GM12878 (cell line): ENCODE measurements at regions not wholly inside any gene's neighbourhood (a gene's known extent, or its start where the extent isn't known, plus 50 kb on each side); places are given as distances from the start of the nearest gene placed in this dataset.

ENCODE experiments used
- ATAC-seq: fragments of 200-7000 bp; cut with Tn5 transposase; 3 replicates; pipeline ENCODE4 v1.9.1; 2020; ENCODE audit warnings: mild to moderate bottlenecking, moderate library complexity
- BruUV-seq: library from RNA; stranded (reverse); fragments of 400-500 nt; replicated peaks from 2 replicates; lab custom pipeline; 2021; lab: Mats Ljungman, UMichigan
- CTCF ChIA-PET: fragments of 300-600 bp; sonication (Branson Sonifier 250); formaldehyde crosslinking; extraction: SDS; loops from one replicate; lab custom pipeline; 2021; ENCODE audit warnings: inconsistent platforms; lab: Yijun Ruan, JAX
- POLR2A ChIA-PET: fragments of 350-600 bp; formaldehyde crosslinking; extraction: SDS; loops from one replicate; lab custom pipeline; 2021; ENCODE audit warnings: inconsistent platforms; lab: Charles Lee
- RAD21 ChIA-PET: fragments of 300-600 bp; sonication (Branson Sonifier 250); formaldehyde crosslinking; loops from one replicate; lab custom pipeline; 2023; ENCODE audit warnings: antibody characterized with exemption; ENCODE audit not compliant: unreplicated experiment; lab: Charles Lee
- SMC1A ChIA-PET: fragments of 300-600 bp; sonication (Branson Sonifier 250); formaldehyde crosslinking; loops from one replicate; lab custom pipeline; 2023; ENCODE audit not compliant: unreplicated experiment, uncharacterized antibody; lab: Charles Lee
- DNase-seq: peaks from one replicate; pipeline ENCODE4 v3.0.0-alpha.2; 2011; ENCODE audit warnings: low read depth, low spot score
- FAIRE-seq: peaks from 3 replicates; lab custom pipeline; 2011; peaks lifted over from hg19 to GRCh38; lab: Jason Lieb, UNC
- H2AFZ ChIP-seq: 2 replicates; pipeline ENCODE4 v1.6.0; 2011; ENCODE audit warnings: low read depth, low read length, control low read depth; ENCODE audit not compliant: control insufficient read depth
- H3K27ac ChIP-seq: 2 replicates; pipeline ENCODE4 v1.5.1; 2011; ENCODE audit warnings: control low read depth; ENCODE audit not compliant: control insufficient read depth, insufficient read depth
- H3K27me3 ChIP-seq, 2 experiments: replicated peaks in 1 of 2; 2 replicates each; pipeline versions ENCODE4 v1.6.0 to v1.6.1; 2011; ENCODE audit warnings: low read length in 1 of 2; ENCODE audit not compliant: control insufficient read depth in 2 of 2, insufficient read depth in 2 of 2
- H3K36me3 ChIP-seq, 2 experiments: 2 replicates each; pipeline ENCODE4 v1.5.1; 2011; ENCODE audit warnings: low read length in 1 of 2; ENCODE audit not compliant: control insufficient read depth in 2 of 2, insufficient read depth in 2 of 2
- H3K4me1 ChIP-seq: 2 replicates; pipeline ENCODE4 v1.6.1; 2011; ENCODE audit warnings: mild to moderate bottlenecking, low read length, moderate library complexity, mixed read lengths; ENCODE audit not compliant: control insufficient read depth, insufficient read depth
- H3K4me2 ChIP-seq: 2 replicates; pipeline ENCODE4 v1.6.0; 2011; ENCODE audit warnings: control low read depth; ENCODE audit not compliant: control insufficient read depth, insufficient read depth
- H3K4me3 ChIP-seq: fragments of 200-600 bp; sonication (generic); 2 replicates; pipeline ENCODE4 v1.5.1; 2016
- H3K79me2 ChIP-seq: 2 replicates; pipeline ENCODE4 v1.6.0; 2011; ENCODE audit warnings: low read length; ENCODE audit not compliant: control insufficient read depth, insufficient read depth
- H3K9ac ChIP-seq: 2 replicates; pipeline ENCODE4 v1.8.0; 2011; ENCODE audit warnings: low read length, control low read depth, mixed read lengths; ENCODE audit not compliant: control insufficient read depth, insufficient read depth
- H3K9me3 ChIP-seq: replicated peaks from 3 replicates; pipeline ENCODE4 v1.5.1; 2011; ENCODE audit warnings: mild to moderate bottlenecking, low read length; ENCODE audit not compliant: control insufficient read depth, insufficient read depth
- H4K20me1 ChIP-seq: 2 replicates; pipeline ENCODE4 v1.6.0; 2011; ENCODE audit not compliant: control insufficient read depth, insufficient read depth
- LARP7 ChIP-seq: fragments of 450-650 bp; IDR thresholded peaks from 2 replicates; pipeline ENCODE4 v1.6.1; 2017; ENCODE audit warnings: mild to moderate bottlenecking
- WGBS: methylation state at CpG from one replicate; pipeline ENCODE4 v1.1.6; 2016; ENCODE audit warnings: low lambda C conversion rate; ENCODE audit not compliant: insufficient replicate concordance, insufficient coverage; ENCODE audit errors: missing lambda C conversion rate; 5-methylcytosine and 5-hydroxymethylcytosine counted together
- in situ Hi-C: fragments of 300-500 bp; cut with MboI; formaldehyde crosslinking; loops from 9 replicates; pipeline ENCODE4 v1.14.3; 2018; ENCODE audit warnings: mixed read lengths
- intact Hi-C: fragments of 100-400 bp; cut with micrococcal nuclease; formaldehyde crosslinking; loops from one replicate; pipeline ENCODE4 v1.14.2; 2022; ENCODE audit not compliant: unreplicated experiment
- TF ChIP-seq, protein P1 (sequence below): fragments of 450-650 bp; IDR thresholded peaks from 2 replicates; pipeline ENCODE4 v1.6.1; 2016; ENCODE audit warnings: mild to moderate bottlenecking
- TF ChIP-seq, protein P2 (sequence below): fragments of 450-650 bp; formaldehyde crosslinking; IDR thresholded peaks from 2 replicates; pipeline ENCODE4 v1.4.0; 2022; ENCODE audit warnings: mild to moderate bottlenecking, moderate library complexity
- TF ChIP-seq, protein P3 (sequence below): fragments of 450-650 bp; IDR thresholded peaks from 2 replicates; pipeline ENCODE4 v1.6.1; 2016; ENCODE audit warnings: mild to moderate bottlenecking, moderate library complexity, borderline replicate concordance

DNA sequence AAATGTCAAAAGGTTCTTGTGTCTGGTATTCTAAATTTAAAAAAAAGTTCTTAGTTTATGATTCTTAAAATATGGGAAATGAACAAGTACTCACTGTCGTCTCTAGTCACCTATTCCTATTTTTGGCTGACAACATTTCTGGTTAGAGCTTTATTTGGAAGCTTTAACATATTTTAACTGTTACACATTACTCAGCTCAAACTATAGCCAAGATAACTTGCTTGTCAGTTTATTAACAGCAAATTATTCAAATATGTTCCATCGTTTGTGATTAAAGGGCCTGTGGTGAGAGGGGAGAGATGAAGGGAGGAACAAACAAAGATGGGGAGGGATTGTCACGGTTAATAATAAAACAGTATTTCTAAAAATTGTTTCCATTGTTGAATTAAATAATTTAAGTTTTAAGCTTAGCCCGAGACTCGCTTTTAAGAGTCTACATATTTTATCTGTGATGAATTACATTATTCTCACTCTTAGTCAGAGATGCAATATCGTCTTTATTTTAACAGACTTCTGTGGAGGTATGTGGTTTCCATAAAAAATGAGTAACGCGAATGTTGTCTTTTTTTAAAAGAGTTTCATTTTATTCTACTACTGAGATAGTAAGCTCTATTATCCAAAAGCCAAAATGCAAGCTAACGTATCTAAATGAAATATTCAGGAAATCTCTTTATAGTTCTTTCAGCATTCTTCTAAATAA is 321.9 kb upstream of the PMFBP1 start:
- in situ Hi-C loops (loop anchor here (10.0 kb wide), 1 partner anchor 701 kb away; no protein-coding TSS in a partner anchor), intact Hi-C loops (no loop called here)
- 90% methylated on average over 9 of the region's 9 CpGs for WGBS
- Histone ChIP-seq H3K9ac (no peak overlapping the region), H3K36me3 (no peaks in the 10 kb centered on the region), H3K27ac (no peak overlapping the region), H3K4me3 (no peak overlapping the region), H3K79me2 (no peaks in the 10 kb centered on the region), H3K4me1 (no peaks in the 10 kb centered on the region), H4K20me1 (no peaks in the 10 kb centered on the region), H3K9me3 (no peaks in the 10 kb centered on the region), H2AFZ (no peak overlapping the region), H3K4me2 (no peak overlapping the region), H3K27me3 (no peaks in the 10 kb centered on the region)
- POLR2A ChIA-PET: no interaction called here
- CTCF ChIA-PET: interaction anchor here (1.1 to 1.5 kb wide), 3 partner anchors 9 to 369 kb away, joined by 3 to 9 read pairs (median 3); no protein-coding TSS in a partner anchor
- no peak for FAIRE-seq
- TF ChIP-seq, protein P1, sequence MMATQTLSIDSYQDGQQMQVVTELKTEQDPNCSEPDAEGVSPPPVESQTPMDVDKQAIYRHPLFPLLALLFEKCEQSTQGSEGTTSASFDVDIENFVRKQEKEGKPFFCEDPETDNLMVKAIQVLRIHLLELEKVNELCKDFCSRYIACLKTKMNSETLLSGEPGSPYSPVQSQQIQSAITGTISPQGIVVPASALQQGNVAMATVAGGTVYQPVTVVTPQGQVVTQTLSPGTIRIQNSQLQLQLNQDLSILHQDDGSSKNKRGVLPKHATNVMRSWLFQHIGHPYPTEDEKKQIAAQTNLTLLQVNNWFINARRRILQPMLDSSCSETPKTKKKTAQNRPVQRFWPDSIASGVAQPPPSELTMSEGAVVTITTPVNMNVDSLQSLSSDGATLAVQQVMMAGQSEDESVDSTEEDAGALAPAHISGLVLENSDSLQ: no peak
- TF ChIP-seq, protein P2, sequence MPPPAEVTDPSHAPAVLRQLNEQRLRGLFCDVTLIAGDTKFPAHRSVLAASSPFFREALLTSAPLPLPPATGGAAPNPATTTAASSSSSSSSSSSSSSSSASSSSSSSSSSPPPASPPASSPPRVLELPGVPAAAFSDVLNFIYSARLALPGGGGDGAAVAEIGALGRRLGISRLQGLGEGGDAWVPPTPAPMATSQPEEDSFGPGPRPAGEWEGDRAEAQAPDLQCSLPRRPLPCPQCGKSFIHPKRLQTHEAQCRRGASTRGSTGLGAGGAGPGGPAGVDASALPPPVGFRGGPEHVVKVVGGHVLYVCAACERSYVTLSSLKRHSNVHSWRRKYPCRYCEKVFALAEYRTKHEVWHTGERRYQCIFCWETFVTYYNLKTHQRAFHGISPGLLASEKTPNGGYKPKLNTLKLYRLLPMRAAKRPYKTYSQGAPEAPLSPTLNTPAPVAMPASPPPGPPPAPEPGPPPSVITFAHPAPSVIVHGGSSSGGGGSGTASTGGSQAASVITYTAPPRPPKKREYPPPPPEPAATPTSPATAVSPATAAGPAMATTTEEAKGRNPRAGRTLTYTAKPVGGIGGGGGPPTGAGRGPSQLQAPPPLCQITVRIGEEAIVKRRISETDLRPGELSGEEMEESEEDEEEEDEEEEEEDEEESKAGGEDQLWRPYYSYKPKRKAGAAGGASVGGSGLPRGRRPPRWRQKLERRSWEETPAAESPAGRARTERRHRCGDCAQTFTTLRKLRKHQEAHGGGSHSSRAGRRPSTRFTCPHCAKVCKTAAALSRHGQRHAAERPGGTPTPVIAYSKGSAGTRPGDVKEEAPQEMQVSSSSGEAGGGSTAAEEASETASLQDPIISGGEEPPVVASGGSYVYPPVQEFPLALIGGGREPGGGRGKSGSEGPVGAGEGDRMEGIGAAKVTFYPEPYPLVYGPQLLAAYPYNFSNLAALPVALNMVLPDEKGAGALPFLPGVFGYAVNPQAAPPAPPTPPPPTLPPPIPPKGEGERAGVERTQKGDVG: no peak
- TF ChIP-seq, protein P3, sequence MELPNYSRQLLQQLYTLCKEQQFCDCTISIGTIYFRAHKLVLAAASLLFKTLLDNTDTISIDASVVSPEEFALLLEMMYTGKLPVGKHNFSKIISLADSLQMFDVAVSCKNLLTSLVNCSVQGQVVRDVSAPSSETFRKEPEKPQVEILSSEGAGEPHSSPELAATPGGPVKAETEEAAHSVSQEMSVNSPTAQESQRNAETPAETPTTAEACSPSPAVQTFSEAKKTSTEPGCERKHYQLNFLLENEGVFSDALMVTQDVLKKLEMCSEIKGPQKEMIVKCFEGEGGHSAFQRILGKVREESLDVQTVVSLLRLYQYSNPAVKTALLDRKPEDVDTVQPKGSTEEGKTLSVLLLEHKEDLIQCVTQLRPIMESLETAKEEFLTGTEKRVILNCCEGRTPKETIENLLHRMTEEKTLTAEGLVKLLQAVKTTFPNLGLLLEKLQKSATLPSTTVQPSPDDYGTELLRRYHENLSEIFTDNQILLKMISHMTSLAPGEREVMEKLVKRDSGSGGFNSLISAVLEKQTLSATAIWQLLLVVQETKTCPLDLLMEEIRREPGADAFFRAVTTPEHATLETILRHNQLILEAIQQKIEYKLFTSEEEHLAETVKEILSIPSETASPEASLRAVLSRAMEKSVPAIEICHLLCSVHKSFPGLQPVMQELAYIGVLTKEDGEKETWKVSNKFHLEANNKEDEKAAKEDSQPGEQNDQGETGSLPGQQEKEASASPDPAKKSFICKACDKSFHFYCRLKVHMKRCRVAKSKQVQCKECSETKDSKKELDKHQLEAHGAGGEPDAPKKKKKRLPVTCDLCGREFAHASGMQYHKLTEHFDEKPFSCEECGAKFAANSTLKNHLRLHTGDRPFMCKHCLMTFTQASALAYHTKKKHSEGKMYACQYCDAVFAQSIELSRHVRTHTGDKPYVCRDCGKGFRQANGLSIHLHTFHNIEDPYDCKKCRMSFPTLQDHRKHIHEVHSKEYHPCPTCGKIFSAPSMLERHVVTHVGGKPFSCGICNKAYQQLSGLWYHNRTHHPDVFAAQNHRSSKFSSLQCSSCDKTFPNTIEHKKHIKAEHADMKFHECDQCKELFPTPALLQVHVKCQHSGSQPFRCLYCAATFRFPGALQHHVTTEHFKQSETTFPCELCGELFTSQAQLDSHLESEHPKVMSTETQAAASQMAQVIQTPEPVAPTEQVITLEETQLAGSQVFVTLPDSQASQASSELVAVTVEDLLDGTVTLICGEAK: no peak
- no peak for TF ChIP-seq LARP7
- RAD21 ChIA-PET: no interaction called here
- ATAC-seq: no peak
- SMC1A ChIA-PET: interaction anchor here (0.6 to 2.1 kb wide), 4 partner anchors 9 to 216 kb away, joined by 3 to 5 read pairs (median 4); no protein-coding TSS in a partner anchor
- no TSS peak for BruUV-seq
- DNase-seq: no peak
